GM12891 (cell line): ENCODE measurements at regions not wholly inside any gene's neighbourhood (a gene's known extent, or its start where the extent isn't known, plus 50 kb on each side); places are given as distances from the start of the nearest gene placed in this dataset.

Source experiments
- DNase-seq: peaks from one replicate; pipeline ENCODE4 v3.0.0; 2011; ENCODE audit warnings: low spot score; ENCODE audit not compliant: insufficient read length
- FAIRE-seq: peaks from 2 replicates; lab custom pipeline; 2011; peaks lifted over from hg19 to GRCh38; lab: Jason Lieb, UNC
- PAX5 ChIP-seq: IDR thresholded peaks from 2 replicates; pipeline ENCODE4 v1.6.1; 2011; ENCODE audit warnings: low read length, moderate library complexity, mild to moderate bottlenecking; ENCODE audit not compliant: insufficient read depth, severe bottlenecking
- POLR2A ChIP-seq: IDR thresholded peaks from 2 replicates; pipeline ENCODE4 v1.6.1; 2011; ENCODE audit warnings: low read depth, low read length, control low read depth
- POLR2AphosphoS5 ChIP-seq: IDR thresholded peaks from 2 replicates; pipeline ENCODE4 v1.6.1; 2011; ENCODE audit warnings: low read depth, low read length, control low read depth
- POU2F2 ChIP-seq: IDR thresholded peaks from 2 replicates; pipeline ENCODE4 v1.6.1; 2011; ENCODE audit warnings: low read depth, mild to moderate bottlenecking, control low read depth, low read length, moderate library complexity
- SPI1 ChIP-seq: IDR thresholded peaks from 2 replicates; pipeline ENCODE4 v1.6.1; 2011; ENCODE audit warnings: low read depth, low read length, control low read depth
- TAF1 ChIP-seq: IDR thresholded peaks from 2 replicates; pipeline ENCODE4 v1.6.1; 2011; ENCODE audit warnings: low read depth, low read length, control low read depth

GRCh38 chr4:45716093-45716492 is 407.8 kb downstream of the GABRG1 start:
- DNase-seq = no peak
- FAIRE-seq = no peak
- TF ChIP-seq TAF1 = no peak
- no peak for TF ChIP-seq POU2F2
- TF ChIP-seq SPI1 = no peak
- TF ChIP-seq PAX5 = no peak
- no peak for TF ChIP-seq POLR2A
- TF ChIP-seq POLR2AphosphoS5 = no peak

GRCh38 chr4:45713996-45714395 is 409.9 kb downstream of the GABRG1 start:
- no peak for TF ChIP-seq POLR2A
- no peak for TF ChIP-seq POU2F2
- TF ChIP-seq POLR2AphosphoS5 = no peak
- no peak for TF ChIP-seq PAX5
- DNase-seq = no peak
- FAIRE-seq = no peak

GRCh38 chr4:45701621-45702020 is 422.2 kb downstream of the GABRG1 start:
- no peak for FAIRE-seq
- TF ChIP-seq TAF1 (no peak), POU2F2 (no peak), POLR2AphosphoS5 (no peak), SPI1 (no peak)
- DNase-seq = no peak

- DNase-seq = no peak
- FAIRE-seq = no peak
- no peak for TF ChIP-seq POLR2A
- TF ChIP-seq SPI1 = no peak
- no peak for TF ChIP-seq PAX5
- TF ChIP-seq POLR2AphosphoS5 = no peak
- no peak for TF ChIP-seq TAF1
- TF ChIP-seq POU2F2 = no peak
These were observed 430.1 kb downstream of the GABRG1 start for GRCh38 chr4:45693746-45694145.

- DNase-seq (no peak), FAIRE-seq (no peak)
- TF ChIP-seq SPI1 (no peak), POU2F2 (no peak), PAX5 (no peak), POLR2A (no peak), POLR2AphosphoS5 (no peak), TAF1 (no peak)
These were observed 431.6 kb downstream of the GABRG1 start for GRCh38 chr4:45692131-45692735.

GRCh38 chr4:45688341-45688740 is 435.5 kb downstream of the GABRG1 start:
- no peak for FAIRE-seq
- DNase-seq = no peak
- TF ChIP-seq POLR2AphosphoS5 = no peak
- TF ChIP-seq TAF1 = no peak
- TF ChIP-seq POU2F2 = no peak
- no peak for TF ChIP-seq SPI1
- TF ChIP-seq PAX5 = no peak
- TF ChIP-seq POLR2A = no peak

- TF ChIP-seq TAF1 (no peak), POLR2A (no peak), POLR2AphosphoS5 (no peak)
- DNase-seq = no peak
- FAIRE-seq = no peak
These were observed 444.4 kb downstream of the GABRG1 start for GRCh38 chr4:45679411-45679810.

- TF ChIP-seq SPI1 (no peak), POLR2AphosphoS5 (no peak), POU2F2 (no peak), POLR2A (no peak), TAF1 (no peak), PAX5 (no peak)
- no peak for FAIRE-seq
These were observed 455.7 kb downstream of the GABRG1 start for GRCh38 chr4:45668128-45668527.

GRCh38 chr4:45663628-45664081 is 460.2 kb downstream of the GABRG1 start:
- FAIRE-seq (no peak), DNase-seq (no peak)
- TF ChIP-seq POLR2A = no peak
- no peak for TF ChIP-seq PAX5
- no peak for TF ChIP-seq TAF1

More at GRCh38 chr4:45668128-45668527, 455.7 kb downstream of the GABRG1 start:
- no peak for DNase-seq

GRCh38 chr4:45663003-45663402 is 460.9 kb downstream of the GABRG1 start:
- no peak for TF ChIP-seq PAX5
- no peak for TF ChIP-seq POLR2AphosphoS5
- no peak for TF ChIP-seq TAF1
- no peak for TF ChIP-seq POLR2A
- TF ChIP-seq SPI1 = no peak
- no peak for TF ChIP-seq POU2F2
- DNase-seq = no peak
- FAIRE-seq = no peak
